WTC11 (cell line): ENCODE measurements at regions not wholly inside any gene's neighbourhood (a gene's known extent, or its start where the extent isn't known, plus 50 kb on each side); places are given as distances from the start of the nearest gene placed in this dataset.
"Not testable (repeated sequence)": the region's sequence is repeated elsewhere in the genome, so short reads cannot be mapped to it uniquely, and the experiment has no call there.

Experiments
- ATAC-seq: fragments of 200-7000 bp; cut with Tn5 transposase; 2 replicates; pipeline ENCODE4 v1.10.0; 2021; ENCODE audit warnings: mild to moderate bottlenecking, moderate library complexity
- CTCF ChIA-PET: fragments of 300-600 bp; sonication (Branson Sonifier 250); formaldehyde crosslinking; loops from one replicate; lab custom pipeline; 2021; ENCODE audit warnings: antibody characterized with exemption; lab: Charles Lee
- POLR2A ChIA-PET: fragments of 350-600 bp; sonication (Branson Sonifier 250); formaldehyde crosslinking; loops from one replicate; lab custom pipeline; 2021; ENCODE audit warnings: antibody characterized with exemption; lab: Charles Lee
- DNase-seq: peaks from one replicate; pipeline ENCODE4 v3.0.0; 2021; ENCODE audit warnings: low spot score
- H3K27ac Mint-ChIP-seq: 2 replicates; pipeline ENCODE4 v1.8.0; 2021; ENCODE audit warnings: mixed read lengths
- H3K27me3 Mint-ChIP-seq: 2 replicates; pipeline ENCODE4 v1.8.0; 2021; ENCODE audit warnings: low read depth, mild to moderate bottlenecking, moderate library complexity, mixed read lengths
- H3K36me3 Mint-ChIP-seq: 2 replicates; pipeline ENCODE4 v1.8.0; 2021; ENCODE audit warnings: mixed read lengths
- H3K4me1 Mint-ChIP-seq: 2 replicates; pipeline ENCODE4 v1.8.0; 2022; ENCODE audit warnings: mixed read lengths
- H3K4me3 Mint-ChIP-seq: 2 replicates; pipeline ENCODE4 v1.8.0; 2021; ENCODE audit warnings: mild to moderate bottlenecking, moderate library complexity, mixed read lengths
- H3K9me3 Mint-ChIP-seq: 2 replicates; pipeline ENCODE4 v1.8.0; 2021; ENCODE audit warnings: mixed read lengths
- ATF6 ChIP-seq: sonication (generic); formaldehyde crosslinking; IDR thresholded peaks from 2 replicates; pipeline ENCODE4 v1.8.1; 2023; ENCODE audit warnings: mild to moderate bottlenecking, missing genetic modification reagents
- CBFB ChIP-seq: sonication (generic); formaldehyde crosslinking; IDR thresholded peaks from 2 replicates; pipeline ENCODE4 v1.8.1; 2022; ENCODE audit warnings: mild to moderate bottlenecking, low read depth, missing genetic modification reagents
- CDX4 ChIP-seq: fragments of 250-450 bp; sonication (Bioruptor Pico); IDR thresholded peaks from 2 replicates; pipeline ENCODE4 v1.9.0; 2021; ENCODE audit warnings: moderate library complexity, mild to moderate bottlenecking, inconsistent platforms, borderline replicate concordance
- CTCF ChIP-seq: fragments of 200-600 bp; IDR thresholded peaks from 2 replicates; pipeline ENCODE4 v1.8.0; 2022; ENCODE audit warnings: antibody characterized with exemption
- ELF4 ChIP-seq: sonication (generic); formaldehyde crosslinking; IDR thresholded peaks from 2 replicates; pipeline ENCODE4 v1.8.1; 2022; ENCODE audit warnings: low read depth, mild to moderate bottlenecking, moderate library complexity, missing genetic modification reagents
- FOXP1 ChIP-seq: sonication (generic); formaldehyde crosslinking; IDR thresholded peaks from 2 replicates; pipeline ENCODE4 v1.8.0; 2022; ENCODE audit warnings: missing genetic modification reagents, mild to moderate bottlenecking, moderate library complexity, borderline replicate concordance
- GTF2I ChIP-seq: fragments of 250-450 bp; sonication (Bioruptor Pico); conservative IDR thresholded peaks from 2 replicates; pipeline ENCODE4 v1.4.0; 2021; ENCODE audit warnings: mild to moderate bottlenecking
- HMGA2 ChIP-seq: fragments of 250-450 bp; sonication (Bioruptor Pico); IDR thresholded peaks from 2 replicates; pipeline ENCODE4 v1.4.0; 2021; ENCODE audit warnings: mild to moderate bottlenecking, moderate library complexity
- IRF1 ChIP-seq: sonication (generic); formaldehyde crosslinking; IDR thresholded peaks from 2 replicates; pipeline ENCODE4 v1.8.0; 2023; ENCODE audit warnings: missing genetic modification reagents
- IRF2 ChIP-seq: sonication (generic); formaldehyde crosslinking; IDR thresholded peaks from 2 replicates; pipeline ENCODE4 v1.8.0; 2022; ENCODE audit warnings: low read depth, missing genetic modification reagents, borderline replicate concordance
- NR1H2 ChIP-seq: sonication (generic); formaldehyde crosslinking; IDR thresholded peaks from 2 replicates; pipeline ENCODE4 v1.9.0; 2021; ENCODE audit warnings: mild to moderate bottlenecking, moderate library complexity, missing genetic modification reagents
- PRRX2 ChIP-seq: fragments of 250-450 bp; sonication (Bioruptor Pico); IDR thresholded peaks from 2 replicates; pipeline ENCODE4 v1.8.0; 2021; ENCODE audit warnings: mild to moderate bottlenecking
- RELA ChIP-seq: sonication (generic); formaldehyde crosslinking; IDR thresholded peaks from 2 replicates; pipeline ENCODE4 v1.8.1; 2022; ENCODE audit warnings: missing genetic modification reagents, mild to moderate bottlenecking, borderline replicate concordance
- SMAD3 ChIP-seq: sonication (generic); formaldehyde crosslinking; IDR thresholded peaks from 2 replicates; pipeline ENCODE4 v1.8.0; 2022; ENCODE audit warnings: missing genetic modification reagents, mild to moderate bottlenecking, borderline replicate concordance
- TCF7 ChIP-seq: sonication (generic); formaldehyde crosslinking; IDR thresholded peaks from 2 replicates; pipeline ENCODE4 v1.8.0; 2022; ENCODE audit warnings: mild to moderate bottlenecking, low read depth, missing genetic modification reagents, moderate library complexity
- ZMAT4 ChIP-seq: fragments of 250-450 bp; sonication (Bioruptor Pico); IDR thresholded peaks from 2 replicates; pipeline ENCODE4 v1.9.0; 2021; ENCODE audit warnings: mild to moderate bottlenecking
- ZNF396 ChIP-seq: fragments of 250-450 bp; sonication (Bioruptor Pico); IDR thresholded peaks from 2 replicates; pipeline ENCODE4 v1.8.0; 2021; ENCODE audit warnings: mild to moderate bottlenecking, moderate library complexity, borderline replicate concordance
- TF ChIP-seq, protein P1 (sequence below): sonication (generic); formaldehyde crosslinking; conservative IDR thresholded peaks from 2 replicates; pipeline ENCODE4 v1.8.1; 2023; ENCODE audit warnings: mild to moderate bottlenecking, low read depth, missing genetic modification reagents, moderate library complexity

DNA sequence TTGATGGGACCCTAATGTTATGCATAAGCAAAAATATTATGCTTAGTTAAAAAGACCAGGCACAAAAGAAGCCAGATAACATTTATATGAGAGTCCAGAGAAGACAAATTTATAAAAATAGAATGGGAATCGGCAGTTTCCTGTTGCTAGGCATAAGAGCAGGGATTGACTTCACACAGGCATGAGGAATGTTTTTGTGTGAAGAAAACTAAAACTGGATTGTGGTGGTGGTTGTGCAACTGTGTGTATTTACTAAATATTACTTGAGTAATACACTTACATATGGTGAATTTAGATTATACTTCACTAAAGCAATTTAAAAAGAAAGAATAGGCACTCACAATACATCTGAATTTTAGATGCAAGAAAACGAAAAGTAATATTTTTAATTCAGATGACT is 108.3 kb downstream of the SLITRK1 start (continued):
- TF ChIP-seq FOXP1 (CRISPR knock-in tag) = no peak

DNA sequence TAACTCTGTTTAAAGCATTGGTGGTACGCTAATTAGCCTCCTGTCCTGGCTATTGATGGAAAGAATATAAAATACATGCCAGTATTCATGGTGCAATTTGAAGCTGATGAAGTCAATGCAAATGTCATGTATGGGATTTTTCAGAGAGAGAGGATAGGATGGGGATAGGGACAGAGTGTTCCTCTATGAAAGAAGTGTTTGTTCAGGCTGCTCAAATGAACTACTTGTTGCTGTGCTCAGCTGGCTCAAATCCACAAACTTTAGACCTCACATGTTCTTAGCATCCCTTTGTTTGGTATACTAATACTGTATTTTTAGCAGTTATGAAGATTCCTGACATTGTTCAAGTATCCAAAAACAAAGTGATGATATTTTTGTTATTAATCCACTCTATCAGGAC is 116.5 kb downstream of the SLITRK1 start:
- Mint-ChIP-seq H3K27ac (no peak overlapping the region), H3K4me3 (no peak overlapping the region), H3K36me3 (no peaks in the 10 kb centered on the region), H3K27me3 (no peaks in the 10 kb centered on the region; the same call in 1 of the 2 replicates), H3K4me1 (no peaks in the 10 kb centered on the region), H3K9me3 (no peaks in the 10 kb centered on the region)
- no peak for DNase-seq
- CTCF ChIA-PET = no interaction called here
- POLR2A ChIA-PET = no interaction called here
- TF ChIP-seq PRRX2 (CRISPR knock-in tag) (no peak), IRF1 (CRISPR knock-in tag) (no peak), IRF2 (CRISPR knock-in tag) (no peak), SMAD3 (CRISPR knock-in tag) (no peak), CBFB (CRISPR knock-in tag) (no peak), HMGA2 (CRISPR knock-in tag) (no peak), CDX4 (CRISPR knock-in tag) (no peak), GTF2I (CRISPR knock-in tag) (no peak), ATF6 (CRISPR knock-in tag) (no peak), NR1H2 (CRISPR knock-in tag) (no peak)
- ATAC-seq = no peak

DNA sequence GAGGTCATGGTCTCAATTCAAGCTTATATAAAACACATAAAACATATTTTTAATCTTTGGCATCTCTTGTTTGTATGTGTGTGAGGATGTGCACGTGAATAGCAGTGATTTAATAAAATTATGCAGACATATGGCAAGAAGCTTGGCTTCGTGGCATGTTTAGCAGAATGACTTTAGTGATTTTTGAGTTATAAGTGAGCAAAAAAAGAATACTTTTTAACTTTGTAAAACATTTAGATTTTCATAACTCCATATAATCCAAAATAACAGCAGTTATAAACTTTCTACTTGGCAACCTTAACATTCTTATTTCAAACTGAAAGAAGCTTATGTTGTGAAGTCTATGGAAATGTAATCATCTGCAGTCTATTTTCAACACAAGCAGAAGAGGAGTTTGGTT is 120.6 kb downstream of the SLITRK1 start:
- DNase-seq (no peak), ATAC-seq (no peak)
- H3K36me3 Mint-ChIP-seq = no peaks in the 10 kb centered on the region
- CTCF ChIA-PET = interaction anchor here (1.6 kb wide), 1 partner anchor 18 kb away, joined by 4 read pairs; no protein-coding TSS in a partner anchor
- no peak overlapping the region for H3K4me3 Mint-ChIP-seq
- H3K9me3 Mint-ChIP-seq = peaks cover under 1% of the 10 kb centered on the region; the same call in 1 of the 2 replicates
- no peak for TF ChIP-seq HMGA2 (CRISPR knock-in tag)
- TF ChIP-seq FOXP1 (CRISPR knock-in tag) = no peak
- no peak for TF ChIP-seq PRRX2 (CRISPR knock-in tag)
- no peak for TF ChIP-seq RELA (CRISPR knock-in tag)
- TF ChIP-seq ELF4 = no peak
- TF ChIP-seq ZMAT4 (CRISPR knock-in tag) = no peak
- TF ChIP-seq TCF7 (CRISPR knock-in tag) = no peak
- no peak for TF ChIP-seq ZNF396
- TF ChIP-seq, protein P1, sequence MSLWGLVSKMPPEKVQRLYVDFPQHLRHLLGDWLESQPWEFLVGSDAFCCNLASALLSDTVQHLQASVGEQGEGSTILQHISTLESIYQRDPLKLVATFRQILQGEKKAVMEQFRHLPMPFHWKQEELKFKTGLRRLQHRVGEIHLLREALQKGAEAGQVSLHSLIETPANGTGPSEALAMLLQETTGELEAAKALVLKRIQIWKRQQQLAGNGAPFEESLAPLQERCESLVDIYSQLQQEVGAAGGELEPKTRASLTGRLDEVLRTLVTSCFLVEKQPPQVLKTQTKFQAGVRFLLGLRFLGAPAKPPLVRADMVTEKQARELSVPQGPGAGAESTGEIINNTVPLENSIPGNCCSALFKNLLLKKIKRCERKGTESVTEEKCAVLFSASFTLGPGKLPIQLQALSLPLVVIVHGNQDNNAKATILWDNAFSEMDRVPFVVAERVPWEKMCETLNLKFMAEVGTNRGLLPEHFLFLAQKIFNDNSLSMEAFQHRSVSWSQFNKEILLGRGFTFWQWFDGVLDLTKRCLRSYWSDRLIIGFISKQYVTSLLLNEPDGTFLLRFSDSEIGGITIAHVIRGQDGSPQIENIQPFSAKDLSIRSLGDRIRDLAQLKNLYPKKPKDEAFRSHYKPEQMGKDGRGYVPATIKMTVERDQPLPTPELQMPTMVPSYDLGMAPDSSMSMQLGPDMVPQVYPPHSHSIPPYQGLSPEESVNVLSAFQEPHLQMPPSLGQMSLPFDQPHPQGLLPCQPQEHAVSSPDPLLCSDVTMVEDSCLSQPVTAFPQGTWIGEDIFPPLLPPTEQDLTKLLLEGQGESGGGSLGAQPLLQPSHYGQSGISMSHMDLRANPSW = no peak
- TF ChIP-seq CTCF = no peak
- no peaks in the 10 kb centered on the region for H3K4me1 Mint-ChIP-seq
- no peaks in the 10 kb centered on the region for H3K27me3 Mint-ChIP-seq
- POLR2A ChIA-PET = no interaction called here
- H3K27ac Mint-ChIP-seq = no peak overlapping the region

- DNase-seq, H3K4me1 Mint-ChIP-seq, POLR2A ChIA-PET, H3K4me3 Mint-ChIP-seq, ATAC-seq, H3K27me3 Mint-ChIP-seq, H3K36me3 Mint-ChIP-seq, H3K27ac Mint-ChIP-seq, CTCF ChIA-PET: not testable (repeated sequence)
- H3K9me3 Mint-ChIP-seq = peaks cover 13% of the 10 kb centered on the region
Observed at GRCh38 chr13:83755210-83755609, 127.1 kb downstream of the SLITRK1 start.
